ENCODE measurements at regions not wholly inside any gene's neighbourhood (a gene's known extent, or its start where the extent isn't known, plus 50 kb on each side); places are given as distances from the start of the nearest gene placed in this dataset.

- no peak overlapping the region for H3K27ac ChIP-seq
- DNase-seq (no peak), ATAC-seq (ENCODE audit: low FRiP score in 2 of 2) (no peak)
- peaks cover 0 to 6% (median 0%) of the 10 kb centered on the region in 4 donors for H3K4me1 ChIP-seq
- no peaks in the 10 kb centered on the region for H3K36me3 ChIP-seq
- H3K27me3 ChIP-seq, result no peaks in the 10 kb centered on the region
- 65 to 91% methylated on average over 2 of the region's 2 CpGs for WGBS, 2 donors
- H3K4me3 ChIP-seq, result no peak overlapping the region
- H3K9me3 ChIP-seq, result no peaks in the 10 kb centered on the region
- no peak for TF ChIP-seq CTCF (IDR thresholded peaks at IDR 0.05)
- no peak for TF ChIP-seq EP300 (IDR thresholded peaks at IDR 0.05)
- TF ChIP-seq POLR2A (IDR thresholded peaks at IDR 0.05), result no peak
- TF ChIP-seq POLR2AphosphoS5 (IDR thresholded peaks at IDR 0.05), result no peak
Measured at GRCh38 chr5:57659886-57660285, 177.3 kb upstream of the ACTBL2 start.

GRCh38 chr5:57658018-57658417 is 175.4 kb upstream of the ACTBL2 start:
- no peaks in the 10 kb centered on the region for H3K9me3 ChIP-seq
- WGBS, 2 donors, result 63 to 97% methylated on average over 1 of the region's 1 CpG

GRCh38 chr5:57655228-57655627 is 172.6 kb upstream of the ACTBL2 start:
- Histone ChIP-seq H3K27me3 (no peaks in the 10 kb centered on the region), H3K9me3 (no peaks in the 10 kb centered on the region), H3K27ac (no peak overlapping the region), H3K36me3 (no peaks in the 10 kb centered on the region), H3K4me1 (no peaks in the 10 kb centered on the region), H3K4me3 (no peak overlapping the region)
- DNase-seq, result no peak
- ATAC-seq (ENCODE audit: low FRiP score in 2 of 2), result no peak
- TF ChIP-seq POLR2AphosphoS5 (IDR thresholded peaks at IDR 0.05), result no peak
- no peak for TF ChIP-seq EP300 (IDR thresholded peaks at IDR 0.05)
- TF ChIP-seq POLR2A (IDR thresholded peaks at IDR 0.05), result no peak
- TF ChIP-seq CTCF (IDR thresholded peaks at IDR 0.05), result no peak
- 63 to 90% methylated on average over 4 of the region's 4 CpGs for WGBS, 2 donors

More at GRCh38 chr5:57658018-57658417, 175.4 kb upstream of the ACTBL2 start:
- Histone ChIP-seq H3K27ac (no peak overlapping the region), H3K4me1 (no peaks in the 10 kb centered on the region), H3K27me3 (no peaks in the 10 kb centered on the region), H3K36me3 (no peaks in the 10 kb centered on the region), H3K4me3 (no peak overlapping the region)
- ATAC-seq (ENCODE audit: low FRiP score in 2 of 2) (no peak), DNase-seq (no peak)
- TF ChIP-seq EP300 (IDR thresholded peaks at IDR 0.05) (no peak), POLR2A (IDR thresholded peaks at IDR 0.05) (no peak)

GRCh38 chr5:57653636-57654290 is 171.2 kb upstream of the ACTBL2 start:
- TF ChIP-seq CTCF (IDR thresholded peaks at IDR 0.05) (no peak), EP300 (IDR thresholded peaks at IDR 0.05) (no peak), POLR2A (IDR thresholded peaks at IDR 0.05) (no peak), POLR2AphosphoS5 (IDR thresholded peaks at IDR 0.05) (no peak)
- WGBS, 2 donors, result 61 to 74% methylated on average over 3 of the region's 3 CpGs
- H3K27me3 ChIP-seq, result no peaks in the 10 kb centered on the region

GRCh38 chr5:57651127-57651526 is 168.5 kb upstream of the ACTBL2 start:
- Histone ChIP-seq H3K27ac (no peak overlapping the region), H3K4me3 (no peak overlapping the region), H3K36me3 (no peaks in the 10 kb centered on the region), H3K9me3 (peaks cover 0 to 3% (median 0%) of the 10 kb centered on the region in 4 donors), H3K4me1 (no peaks in the 10 kb centered on the region), H3K27me3 (no peaks in the 10 kb centered on the region)
- WGBS, 2 donors, result 71% methylated on average over 1 of the region's 1 CpG; no CpG with 5 or more reads in 1 of the 2 donors
- DNase-seq (no peak), ATAC-seq (ENCODE audit: low FRiP score in 2 of 2) (no peak)
- TF ChIP-seq POLR2AphosphoS5 (IDR thresholded peaks at IDR 0.05), result no peak
- TF ChIP-seq CTCF (IDR thresholded peaks at IDR 0.05), result no peak

More at GRCh38 chr5:57653636-57654290, 171.2 kb upstream of the ACTBL2 start:
- DNase-seq, result no peak
- no peak for ATAC-seq (ENCODE audit: low FRiP score in 2 of 2)
- no peak overlapping the region for H3K27ac ChIP-seq
- no peaks in the 10 kb centered on the region for H3K36me3 ChIP-seq
- no peak overlapping the region for H3K4me3 ChIP-seq
- no peaks in the 10 kb centered on the region for H3K9me3 ChIP-seq
- H3K4me1 ChIP-seq, result no peaks in the 10 kb centered on the region
